ENCODE measurements at regions not wholly inside any gene's neighbourhood (a gene's known extent, or its start where the extent isn't known, plus 50 kb on each side); places are given as distances from the start of the nearest gene placed in this dataset.

- no peaks in the 10 kb centered on the region for H3K36me3 ChIP-seq (ENCODE audit: insufficient read depth, low read length)
- no peaks in the 10 kb centered on the region for H3K4me1 ChIP-seq (ENCODE audit: insufficient read depth, low read length)
- H3K9me3 ChIP-seq (ENCODE audit: low read length): no peaks in the 10 kb centered on the region
- no peak overlapping the region for H3K27ac ChIP-seq (ENCODE audit: low read depth, low read length)
- no peak overlapping the region for H3K9ac ChIP-seq (ENCODE audit: low read length)
- H3K27me3 ChIP-seq (ENCODE audit: control insufficient read depth in 1 of 2, insufficient read depth in 2 of 2, low read length in 2 of 2): no peaks in the 10 kb centered on the region
- no peak overlapping the region for H3K4me3 ChIP-seq (ENCODE audit: low read depth in 1 of 2, low read length in 2 of 2)
These were observed 284.3 kb upstream of the CXCR4 start for GRCh38 chr2:136402281-136402680.

GRCh38 chr2:136399667-136400289 lies 281.8 kb upstream of the CXCR4 start:
- no peak overlapping the region for H3K9ac ChIP-seq (ENCODE audit: low read length)
- H3K27me3 ChIP-seq (ENCODE audit: control insufficient read depth in 1 of 2, insufficient read depth in 2 of 2, low read length in 2 of 2): no peaks in the 10 kb centered on the region
- no peaks in the 10 kb centered on the region for H3K4me1 ChIP-seq (ENCODE audit: insufficient read depth, low read length)
- no peak overlapping the region for H3K4me3 ChIP-seq (ENCODE audit: low read depth in 1 of 2, low read length in 2 of 2)
- no peaks in the 10 kb centered on the region for H3K9me3 ChIP-seq (ENCODE audit: low read length)
- H3K36me3 ChIP-seq (ENCODE audit: insufficient read depth, low read length): no peaks in the 10 kb centered on the region
- H3K27ac ChIP-seq (ENCODE audit: low read depth, low read length): no peak overlapping the region

GRCh38 chr2:136395582-136395981 lies 277.6 kb upstream of the CXCR4 start:
- H3K4me1 ChIP-seq (ENCODE audit: insufficient read depth, low read length): no peaks in the 10 kb centered on the region
- no peaks in the 10 kb centered on the region for H3K27me3 ChIP-seq (ENCODE audit: control insufficient read depth in 1 of 2, insufficient read depth in 2 of 2, low read length in 2 of 2)
- no peaks in the 10 kb centered on the region for H3K9me3 ChIP-seq (ENCODE audit: low read length)
- no peak overlapping the region for H3K9ac ChIP-seq (ENCODE audit: low read length)
- no peaks in the 10 kb centered on the region for H3K36me3 ChIP-seq (ENCODE audit: insufficient read depth, low read length)
- no peak overlapping the region for H3K27ac ChIP-seq (ENCODE audit: low read depth, low read length)
- no peak overlapping the region for H3K4me3 ChIP-seq (ENCODE audit: low read depth in 1 of 2, low read length in 2 of 2)

- Histone ChIP-seq H3K9me3 (ENCODE audit: low read length) (no peaks in the 10 kb centered on the region), H3K9ac (ENCODE audit: low read length) (no peak overlapping the region), H3K27ac (ENCODE audit: low read depth, low read length) (no peak overlapping the region), H3K36me3 (ENCODE audit: insufficient read depth, low read length) (no peaks in the 10 kb centered on the region), H3K4me3 (ENCODE audit: low read depth in 1 of 2, low read length in 2 of 2) (no peak overlapping the region), H3K27me3 (ENCODE audit: control insufficient read depth in 1 of 2, insufficient read depth in 2 of 2, low read length in 2 of 2) (no peaks in the 10 kb centered on the region), H3K4me1 (ENCODE audit: insufficient read depth, low read length) (no peaks in the 10 kb centered on the region)
These were observed 276.4 kb upstream of the CXCR4 start for GRCh38 chr2:136394136-136395060.

- H3K27me3 ChIP-seq (ENCODE audit: control insufficient read depth in 1 of 2, insufficient read depth in 2 of 2, low read length in 2 of 2): no peaks in the 10 kb centered on the region
- H3K9me3 ChIP-seq (ENCODE audit: low read length): no peaks in the 10 kb centered on the region
- no peaks in the 10 kb centered on the region for H3K4me1 ChIP-seq (ENCODE audit: insufficient read depth, low read length)
- no peaks in the 10 kb centered on the region for H3K36me3 ChIP-seq (ENCODE audit: insufficient read depth, low read length)
- no peak overlapping the region for H3K4me3 ChIP-seq (ENCODE audit: low read depth in 1 of 2, low read length in 2 of 2)
- no peak overlapping the region for H3K9ac ChIP-seq (ENCODE audit: low read length)
- no peak overlapping the region for H3K27ac ChIP-seq (ENCODE audit: low read depth, low read length)
These were observed 275.6 kb upstream of the CXCR4 start for GRCh38 chr2:136393514-136393913.

- Histone ChIP-seq H3K9ac (ENCODE audit: low read length) (no peak overlapping the region), H3K4me3 (ENCODE audit: low read depth in 1 of 2, low read length in 2 of 2) (no peak overlapping the region), H3K4me1 (ENCODE audit: insufficient read depth, low read length) (no peaks in the 10 kb centered on the region), H3K27ac (ENCODE audit: low read depth, low read length) (no peak overlapping the region), H3K36me3 (ENCODE audit: insufficient read depth, low read length) (no peaks in the 10 kb centered on the region), H3K9me3 (ENCODE audit: low read length) (no peaks in the 10 kb centered on the region), H3K27me3 (ENCODE audit: control insufficient read depth in 1 of 2, insufficient read depth in 2 of 2, low read length in 2 of 2) (no peaks in the 10 kb centered on the region)
These were observed 275.1 kb upstream of the CXCR4 start for GRCh38 chr2:136392897-136393505.

GRCh38 chr2:136389809-136390208 lies 271.9 kb upstream of the CXCR4 start:
- H3K4me1 ChIP-seq (ENCODE audit: insufficient read depth, low read length): peaks cover 10% of the 10 kb centered on the region
- no peak overlapping the region for H3K9ac ChIP-seq (ENCODE audit: low read length)
- no peak overlapping the region for H3K4me3 ChIP-seq (ENCODE audit: low read depth in 1 of 2, low read length in 2 of 2)
- H3K36me3 ChIP-seq (ENCODE audit: insufficient read depth, low read length): no peaks in the 10 kb centered on the region
- H3K27ac ChIP-seq (ENCODE audit: low read depth, low read length): no peak overlapping the region
- H3K27me3 ChIP-seq (ENCODE audit: control insufficient read depth in 1 of 2, insufficient read depth in 2 of 2, low read length in 2 of 2): no peaks in the 10 kb centered on the region
- H3K9me3 ChIP-seq (ENCODE audit: low read length): no peaks in the 10 kb centered on the region

GRCh38 chr2:136386046-136386445 lies 268.1 kb upstream of the CXCR4 start:
- Histone ChIP-seq H3K27me3 (ENCODE audit: control insufficient read depth in 1 of 2, insufficient read depth in 2 of 2, low read length in 2 of 2) (no peaks in the 10 kb centered on the region), H3K9ac (ENCODE audit: low read length) (no peak overlapping the region), H3K4me3 (ENCODE audit: low read depth in 1 of 2, low read length in 2 of 2) (no peak overlapping the region), H3K36me3 (ENCODE audit: insufficient read depth, low read length) (no peaks in the 10 kb centered on the region), H3K27ac (ENCODE audit: low read depth, low read length) (no peak overlapping the region), H3K4me1 (ENCODE audit: insufficient read depth, low read length) (peaks cover 13% of the 10 kb centered on the region), H3K9me3 (ENCODE audit: low read length) (no peaks in the 10 kb centered on the region)

GRCh38 chr2:136384531-136385303 lies 266.8 kb upstream of the CXCR4 start:
- no peaks in the 10 kb centered on the region for H3K36me3 ChIP-seq (ENCODE audit: insufficient read depth, low read length)
- H3K4me3 ChIP-seq (ENCODE audit: low read depth in 1 of 2, low read length in 2 of 2): no peak overlapping the region
- no peak overlapping the region for H3K9ac ChIP-seq (ENCODE audit: low read length)
- H3K9me3 ChIP-seq (ENCODE audit: low read length): no peaks in the 10 kb centered on the region
- H3K4me1 ChIP-seq (ENCODE audit: insufficient read depth, low read length): peaks cover 13% of the 10 kb centered on the region
- H3K27ac ChIP-seq (ENCODE audit: low read depth, low read length): no peak overlapping the region
- no peaks in the 10 kb centered on the region for H3K27me3 ChIP-seq (ENCODE audit: control insufficient read depth in 1 of 2, insufficient read depth in 2 of 2, low read length in 2 of 2)

GRCh38 chr2:136383167-136383566 lies 265.2 kb upstream of the CXCR4 start:
- H3K36me3 ChIP-seq (ENCODE audit: insufficient read depth, low read length): no peaks in the 10 kb centered on the region
- H3K27me3 ChIP-seq (ENCODE audit: control insufficient read depth in 1 of 2, insufficient read depth in 2 of 2, low read length in 2 of 2): no peaks in the 10 kb centered on the region
- no peak overlapping the region for H3K4me3 ChIP-seq (ENCODE audit: low read depth in 1 of 2, low read length in 2 of 2)
- H3K9me3 ChIP-seq (ENCODE audit: low read length): no peaks in the 10 kb centered on the region
- no peak overlapping the region for H3K9ac ChIP-seq (ENCODE audit: low read length)
- H3K27ac ChIP-seq (ENCODE audit: low read depth, low read length): no peak overlapping the region
- peaks cover 13% of the 10 kb centered on the region for H3K4me1 ChIP-seq (ENCODE audit: insufficient read depth, low read length)

Measured in muscle layer of colon (tissue), 2 donors.